H9 (cell line): ENCODE measurements at regions not wholly inside any gene's neighbourhood (a gene's known extent, or its start where the extent isn't known, plus 50 kb on each side); places are given as distances from the start of the nearest gene placed in this dataset.

Source experiments
- DNase-seq: peaks from one replicate; pipeline ENCODE4 v3.0.0-alpha.2; 2017
- H2AFZ ChIP-seq: one replicate; pipeline ENCODE4 v1.6.1; 2013; ENCODE audit warnings: mild to moderate bottlenecking, low read length, control low read depth, moderate library complexity
- H2AK5ac ChIP-seq: 2 replicates; pipeline ENCODE4 v1.6.1; 2013; ENCODE audit warnings: low read length, control low read depth, mixed read lengths; ENCODE audit not compliant: insufficient read length
- H2BK120ac ChIP-seq: one replicate; pipeline ENCODE4 v1.6.1; 2013; ENCODE audit warnings: low read depth, mild to moderate bottlenecking, low read length, control low read depth, inconsistent platforms; ENCODE audit not compliant: poor library complexity, severe bottlenecking
- H2BK12ac ChIP-seq: 2 replicates; pipeline ENCODE4 v1.6.1; 2013; ENCODE audit warnings: low read length, control low read depth, mixed read lengths, low read depth; ENCODE audit not compliant: insufficient read length
- H2BK15ac ChIP-seq: 2 replicates; pipeline ENCODE4 v1.6.1; 2013; ENCODE audit warnings: low read depth, low read length, control low read depth
- H2BK20ac ChIP-seq: one replicate; pipeline ENCODE4 v1.6.1; 2013; ENCODE audit warnings: low read depth, mild to moderate bottlenecking, low read length, control low read depth, inconsistent platforms; ENCODE audit not compliant: poor library complexity, severe bottlenecking
- H2BK5ac ChIP-seq: 2 replicates; pipeline ENCODE4 v1.6.1; 2013; ENCODE audit warnings: low read length, control low read depth, mixed read lengths; ENCODE audit not compliant: insufficient read length
- H3K14ac ChIP-seq: 2 replicates; pipeline ENCODE4 v1.6.1; 2013; ENCODE audit warnings: low read length, control low read depth; ENCODE audit not compliant: insufficient read depth
- H3K18ac ChIP-seq: 2 replicates; pipeline ENCODE4 v1.6.1; 2013; ENCODE audit warnings: low read depth, mild to moderate bottlenecking, mixed read lengths, low read length, control low read depth; ENCODE audit not compliant: insufficient read length
- H3K23ac ChIP-seq: 2 replicates; pipeline ENCODE4 v1.6.1; 2013; ENCODE audit warnings: low read length, control low read depth, mixed read lengths, low read depth; ENCODE audit not compliant: insufficient read length
- H3K23me2 ChIP-seq: 2 replicates; pipeline ENCODE4 v1.6.1; 2013; ENCODE audit warnings: low read depth, mild to moderate bottlenecking, mixed read lengths, low read length, control low read depth; ENCODE audit not compliant: insufficient read length, poor library complexity, severe bottlenecking
- H3K27ac ChIP-seq: 2 replicates; pipeline ENCODE4 v1.5.1; 2013; ENCODE audit warnings: low read length, control low read depth, mixed read lengths, low read depth; ENCODE audit not compliant: insufficient read length
- H3K27me3 ChIP-seq: 2 replicates; pipeline ENCODE4 v1.6.1; 2013; ENCODE audit warnings: low read length, control low read depth, inconsistent platforms; ENCODE audit not compliant: insufficient read depth
- H3K4ac ChIP-seq: 2 replicates; pipeline ENCODE4 v1.6.1; 2013; ENCODE audit warnings: low read depth, mild to moderate bottlenecking, control low read depth, inconsistent platforms, low read length, moderate library complexity
- H3K4me1 ChIP-seq: 2 replicates; pipeline ENCODE4 v1.6.1; 2013; ENCODE audit warnings: low read length, control low read depth, inconsistent platforms; ENCODE audit not compliant: insufficient read depth
- H3K4me2 ChIP-seq: 2 replicates; pipeline ENCODE4 v1.6.1; 2013; ENCODE audit warnings: low read length, control low read depth, mixed read lengths; ENCODE audit not compliant: insufficient read length, insufficient read depth
- H3K56ac ChIP-seq: 2 replicates; pipeline ENCODE4 v1.6.1; 2013; ENCODE audit warnings: low read depth, mild to moderate bottlenecking, mixed read lengths, low read length, control low read depth; ENCODE audit not compliant: insufficient read length
- H3K79me1 ChIP-seq: 2 replicates; pipeline ENCODE4 v1.6.1; 2013; ENCODE audit warnings: low read depth, mild to moderate bottlenecking, moderate library complexity, low read length, control low read depth, inconsistent platforms; ENCODE audit not compliant: insufficient read depth, poor library complexity, severe bottlenecking
- H3K79me2 ChIP-seq: 2 replicates; pipeline ENCODE4 v1.6.1; 2013; ENCODE audit warnings: low read length, control low read depth, inconsistent platforms; ENCODE audit not compliant: insufficient read depth
- H3K9ac ChIP-seq: 2 replicates; pipeline ENCODE4 v1.6.1; 2013; ENCODE audit warnings: low read length, control low read depth, mixed read lengths; ENCODE audit not compliant: insufficient read length; ENCODE audit errors: extremely low read depth
- H3K9me3 ChIP-seq: one replicate; pipeline ENCODE4 v1.6.1; 2013; ENCODE audit warnings: low read depth, low read length, inconsistent platforms; ENCODE audit not compliant: control insufficient read depth
- H3T11ph ChIP-seq: one replicate; pipeline ENCODE4 v1.6.1; 2013; ENCODE audit warnings: mild to moderate bottlenecking, low read length, control low read depth, inconsistent platforms
- H4K20me1 ChIP-seq: one replicate; pipeline ENCODE4 v1.6.1; 2013; ENCODE audit not compliant: control insufficient read depth, insufficient read length, insufficient read depth
- H4K5ac ChIP-seq: 2 replicates; pipeline ENCODE4 v1.6.1; 2013; ENCODE audit warnings: low read depth, mild to moderate bottlenecking, mixed read lengths, low read length, control low read depth; ENCODE audit not compliant: insufficient read length
- H4K8ac ChIP-seq: replicated peaks from 2 replicates; pipeline ENCODE4 v1.6.1; 2013; ENCODE audit warnings: low read length, control low read depth, mixed read lengths, low read depth; ENCODE audit not compliant: insufficient read length
- H4K91ac ChIP-seq: 2 replicates; pipeline ENCODE4 v1.6.1; 2013; ENCODE audit warnings: low read depth, mild to moderate bottlenecking, moderate library complexity, mixed read lengths, low read length, control low read depth; ENCODE audit not compliant: insufficient read length
- H3K27ac Mint-ChIP-seq, 3 experiments: 2 replicates in 2 of 3; 3 replicates in 1 of 3; pipeline ENCODE4 v1.8.0; 2020 to 2021; ENCODE audit warnings: mixed read lengths in 3 of 3, mild to moderate bottlenecking in 1 of 3, moderate library complexity in 1 of 3
- H3K27me3 Mint-ChIP-seq: 2 replicates; pipeline ENCODE4 v1.8.0; 2021; ENCODE audit warnings: low read depth, mild to moderate bottlenecking, moderate library complexity, mixed read lengths
- H3K36me3 Mint-ChIP-seq, 3 experiments: 2 replicates in 2 of 3; 3 replicates in 1 of 3; pipeline ENCODE4 v1.8.0; 2020 to 2021; ENCODE audit warnings: low read depth in 3 of 3, mixed read lengths in 3 of 3; ENCODE audit not compliant: insufficient read depth in 1 of 3
- H3K4me1 Mint-ChIP-seq, 2 experiments: 2 replicates each; pipeline ENCODE4 v1.8.0; 2020; ENCODE audit warnings: mixed read lengths in 2 of 2
- H3K4me3 Mint-ChIP-seq, 2 experiments: 2 replicates in 1 of 2; 3 replicates in 1 of 2; pipeline ENCODE4 v1.8.0; 2020 to 2021; ENCODE audit warnings: mild to moderate bottlenecking in 2 of 2, mixed read lengths in 2 of 2, moderate library complexity in 1 of 2
- H3K9me3 Mint-ChIP-seq, 2 experiments: 2 replicates in 1 of 2; 3 replicates in 1 of 2; pipeline ENCODE4 v1.8.0; 2020; ENCODE audit warnings: mild to moderate bottlenecking in 2 of 2, mixed read lengths in 2 of 2, moderate library complexity in 1 of 2
- WGBS: extraction: QIAGEN DNeasy Blood & Tissue Kit; methylation state at CpG from one replicate; pipeline ENCODE4 v1.1.7; 2013; ENCODE audit warnings: missing lambda C conversion rate, low lambda C conversion rate, mixed read lengths; ENCODE audit not compliant: insufficient read length; ENCODE audit errors: extremely low coverage; 5-methylcytosine and 5-hydroxymethylcytosine counted together
- TF ChIP-seq, protein P1 (sequence below): fragments of 200-600 bp; sonication (generic); conservative IDR thresholded peaks from 3 replicates; pipeline ENCODE4 v1.8.0; 2021; ENCODE audit warnings: antibody characterized with exemption, mild to moderate bottlenecking

DNA sequence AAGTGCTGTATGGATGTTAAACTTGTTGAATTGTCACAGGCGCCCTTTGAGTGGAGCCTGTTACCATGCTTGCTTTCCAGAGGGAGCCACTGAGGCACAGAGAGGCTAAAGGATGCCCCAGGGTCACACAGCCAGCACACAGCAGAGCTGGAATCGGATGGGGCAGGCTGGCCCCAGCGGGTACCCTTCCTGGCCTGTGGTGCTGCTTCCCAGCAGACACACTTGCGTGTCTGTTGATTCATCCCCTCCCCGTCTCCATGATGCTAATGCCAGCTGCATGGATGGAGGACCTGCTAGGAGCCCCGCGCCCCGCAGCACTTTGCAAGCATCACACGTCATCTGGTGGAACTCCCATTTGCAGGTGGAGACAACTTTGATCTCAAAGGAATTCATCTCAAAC is 52.4 kb upstream of the SHISAL1 start:
- Histone ChIP-seq H3K14ac (no peak overlapping the region), H3K4ac (no peak overlapping the region), H3K23me2 (no peaks in the 10 kb centered on the region), H3K27ac (no peak overlapping the region), H3K56ac (no peak overlapping the region), H4K91ac (no peak overlapping the region), H2AFZ (no peak overlapping the region), H3K9me3 (no peaks in the 10 kb centered on the region), H3K4me1 (no peaks in the 10 kb centered on the region), H3K27me3 (no peaks in the 10 kb centered on the region), H3K18ac (no peak overlapping the region), H3K9ac (no peak overlapping the region), H3K79me2 (no peaks in the 10 kb centered on the region), H3K79me1 (no peaks in the 10 kb centered on the region), H2BK15ac (no peak overlapping the region), H2AK5ac (no peak overlapping the region), H4K5ac (no peak overlapping the region), H4K8ac (no peak overlapping the region), H2BK20ac (no peak overlapping the region), H2BK120ac (no peak overlapping the region), H4K20me1 (no peaks in the 10 kb centered on the region), H3K4me2 (no peak overlapping the region), H2BK12ac (no peak overlapping the region), H2BK5ac (no peak overlapping the region), H3T11ph (no peak overlapping the region), H3K23ac (no peak overlapping the region)
- Mint-ChIP-seq H3K36me3 (no peaks in the 10 kb centered on the region), H3K27me3 (no peaks in the 10 kb centered on the region; the same call in none of the 2 replicates), H3K9me3 (no peaks in the 10 kb centered on the region), H3K4me3 (no peak overlapping the region), H3K4me1 (peaks cover 0 to 11% of the 10 kb centered on the region in 2 experiments; a peak in 2 of 4 replicates), H3K27ac (no peak overlapping the region)
- no peak for DNase-seq
- WGBS, result no CpG with 5 or more reads among the region's 9 CpGs
- TF ChIP-seq, protein P1, sequence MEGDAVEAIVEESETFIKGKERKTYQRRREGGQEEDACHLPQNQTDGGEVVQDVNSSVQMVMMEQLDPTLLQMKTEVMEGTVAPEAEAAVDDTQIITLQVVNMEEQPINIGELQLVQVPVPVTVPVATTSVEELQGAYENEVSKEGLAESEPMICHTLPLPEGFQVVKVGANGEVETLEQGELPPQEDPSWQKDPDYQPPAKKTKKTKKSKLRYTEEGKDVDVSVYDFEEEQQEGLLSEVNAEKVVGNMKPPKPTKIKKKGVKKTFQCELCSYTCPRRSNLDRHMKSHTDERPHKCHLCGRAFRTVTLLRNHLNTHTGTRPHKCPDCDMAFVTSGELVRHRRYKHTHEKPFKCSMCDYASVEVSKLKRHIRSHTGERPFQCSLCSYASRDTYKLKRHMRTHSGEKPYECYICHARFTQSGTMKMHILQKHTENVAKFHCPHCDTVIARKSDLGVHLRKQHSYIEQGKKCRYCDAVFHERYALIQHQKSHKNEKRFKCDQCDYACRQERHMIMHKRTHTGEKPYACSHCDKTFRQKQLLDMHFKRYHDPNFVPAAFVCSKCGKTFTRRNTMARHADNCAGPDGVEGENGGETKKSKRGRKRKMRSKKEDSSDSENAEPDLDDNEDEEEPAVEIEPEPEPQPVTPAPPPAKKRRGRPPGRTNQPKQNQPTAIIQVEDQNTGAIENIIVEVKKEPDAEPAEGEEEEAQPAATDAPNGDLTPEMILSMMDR, result no peak
